IPS-NIHi7 (cell line): ENCODE measurements at regions not wholly inside any gene's neighbourhood (a gene's known extent, or its start where the extent isn't known, plus 50 kb on each side); places are given as distances from the start of the nearest gene placed in this dataset.
A peak's percentile ranks its signal among the peaks of the same experiment; 100 is the strongest.
"Not testable (repeated sequence)": the region's sequence is repeated elsewhere in the genome, so short reads cannot be mapped to it uniquely, and the experiment has no call there.

Source experiments
- DNase-seq: peaks from one replicate; pipeline ENCODE4 v3.0.0; 2012; ENCODE audit warnings: mixed read lengths; ENCODE audit errors: extremely low spot score

- DNase-seq = no peak
Measured at GRCh38 chr5:90066920-90067319, 342.6 kb downstream of the CETN3 start.

- peak; percentile 13 for DNase-seq
Measured at GRCh38 chr5:90056911-90057705, 352.4 kb downstream of the CETN3 start.

GRCh38 chr5:90055831-90056328 is 353.7 kb downstream of the CETN3 start:
- DNase-seq = peak; percentile 19

- no peak for DNase-seq
Measured at GRCh38 chr5:90054612-90055011, 354.9 kb downstream of the CETN3 start.

- no peak for DNase-seq
Measured at GRCh38 chr5:90051756-90052155, 357.8 kb downstream of the CETN3 start.

GRCh38 chr5:90050103-90050502 is 359.5 kb downstream of the CETN3 start:
- DNase-seq = no peak

- no peak for DNase-seq
Measured at GRCh38 chr5:90047113-90047512, 362.4 kb downstream of the CETN3 start.

- not testable (repeated sequence) for DNase-seq
Measured at GRCh38 chr5:90040082-90040481, 369.5 kb downstream of the CETN3 start.

GRCh38 chr5:90037646-90038045 is 371.9 kb downstream of the CETN3 start:
- DNase-seq = no peak

GRCh38 chr5:90022711-90023053 is 386.9 kb downstream of the CETN3 start:
- no peak for DNase-seq

GRCh38 chr5:90022002-90022710 is 387.4 kb downstream of the CETN3 start:
- no peak for DNase-seq

GRCh38 chr5:90020575-90021538 is 388.7 kb downstream of the CETN3 start:
- DNase-seq = no peak

GRCh38 chr5:90017239-90017638 is 392.3 kb downstream of the CETN3 start:
- no peak for DNase-seq

- DNase-seq = peak; percentile 15
Measured at GRCh38 chr5:90015584-90016018, 394.0 kb downstream of the CETN3 start.

GRCh38 chr5:90014420-90014819 is 395.1 kb downstream of the CETN3 start:
- DNase-seq = no peak

GRCh38 chr5:90000351-90000750 is 409.2 kb downstream of the CETN3 start:
- DNase-seq = no peak

GRCh38 chr5:89998519-89999305 is 410.8 kb downstream of the CETN3 start:
- DNase-seq = peak; percentile 16

- no peak for DNase-seq
Measured at GRCh38 chr5:89996890-89997289, 412.7 kb downstream of the CETN3 start.

- DNase-seq = no peak
Measured at GRCh38 chr5:89996335-89996734, 413.2 kb downstream of the CETN3 start.

GRCh38 chr5:89994266-89994665 is 415.3 kb downstream of the CETN3 start:
- no peak for DNase-seq

- DNase-seq = no peak
Measured at GRCh38 chr5:89992201-89992600, 417.4 kb downstream of the CETN3 start.
